GM12874 (cell line): ENCODE measurements at regions not wholly inside any gene's neighbourhood (a gene's known extent, or its start where the extent isn't known, plus 50 kb on each side); places are given as distances from the start of the nearest gene placed in this dataset.

Source experiments
- TF ChIP-seq, protein P1 (sequence below): IDR thresholded peaks from 2 replicates; pipeline ENCODE4 v1.5.1; 2011; ENCODE audit warnings: low read depth, mild to moderate bottlenecking, control low read depth, low read length, moderate library complexity; ENCODE audit not compliant: insufficient read depth

- TF ChIP-seq, protein P1, sequence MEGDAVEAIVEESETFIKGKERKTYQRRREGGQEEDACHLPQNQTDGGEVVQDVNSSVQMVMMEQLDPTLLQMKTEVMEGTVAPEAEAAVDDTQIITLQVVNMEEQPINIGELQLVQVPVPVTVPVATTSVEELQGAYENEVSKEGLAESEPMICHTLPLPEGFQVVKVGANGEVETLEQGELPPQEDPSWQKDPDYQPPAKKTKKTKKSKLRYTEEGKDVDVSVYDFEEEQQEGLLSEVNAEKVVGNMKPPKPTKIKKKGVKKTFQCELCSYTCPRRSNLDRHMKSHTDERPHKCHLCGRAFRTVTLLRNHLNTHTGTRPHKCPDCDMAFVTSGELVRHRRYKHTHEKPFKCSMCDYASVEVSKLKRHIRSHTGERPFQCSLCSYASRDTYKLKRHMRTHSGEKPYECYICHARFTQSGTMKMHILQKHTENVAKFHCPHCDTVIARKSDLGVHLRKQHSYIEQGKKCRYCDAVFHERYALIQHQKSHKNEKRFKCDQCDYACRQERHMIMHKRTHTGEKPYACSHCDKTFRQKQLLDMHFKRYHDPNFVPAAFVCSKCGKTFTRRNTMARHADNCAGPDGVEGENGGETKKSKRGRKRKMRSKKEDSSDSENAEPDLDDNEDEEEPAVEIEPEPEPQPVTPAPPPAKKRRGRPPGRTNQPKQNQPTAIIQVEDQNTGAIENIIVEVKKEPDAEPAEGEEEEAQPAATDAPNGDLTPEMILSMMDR, result no peak
Measured at GRCh38 chr1:2967329-2967725, 53.9 kb upstream of the ACTRT2 start.

- TF ChIP-seq, protein P1, result no peak
Measured at GRCh38 chr1:2967881-2968280, 53.4 kb upstream of the ACTRT2 start.

- TF ChIP-seq, protein P1, result no peak
Measured at GRCh38 chr1:2968471-2968881, 52.8 kb upstream of the ACTRT2 start.

DNA sequence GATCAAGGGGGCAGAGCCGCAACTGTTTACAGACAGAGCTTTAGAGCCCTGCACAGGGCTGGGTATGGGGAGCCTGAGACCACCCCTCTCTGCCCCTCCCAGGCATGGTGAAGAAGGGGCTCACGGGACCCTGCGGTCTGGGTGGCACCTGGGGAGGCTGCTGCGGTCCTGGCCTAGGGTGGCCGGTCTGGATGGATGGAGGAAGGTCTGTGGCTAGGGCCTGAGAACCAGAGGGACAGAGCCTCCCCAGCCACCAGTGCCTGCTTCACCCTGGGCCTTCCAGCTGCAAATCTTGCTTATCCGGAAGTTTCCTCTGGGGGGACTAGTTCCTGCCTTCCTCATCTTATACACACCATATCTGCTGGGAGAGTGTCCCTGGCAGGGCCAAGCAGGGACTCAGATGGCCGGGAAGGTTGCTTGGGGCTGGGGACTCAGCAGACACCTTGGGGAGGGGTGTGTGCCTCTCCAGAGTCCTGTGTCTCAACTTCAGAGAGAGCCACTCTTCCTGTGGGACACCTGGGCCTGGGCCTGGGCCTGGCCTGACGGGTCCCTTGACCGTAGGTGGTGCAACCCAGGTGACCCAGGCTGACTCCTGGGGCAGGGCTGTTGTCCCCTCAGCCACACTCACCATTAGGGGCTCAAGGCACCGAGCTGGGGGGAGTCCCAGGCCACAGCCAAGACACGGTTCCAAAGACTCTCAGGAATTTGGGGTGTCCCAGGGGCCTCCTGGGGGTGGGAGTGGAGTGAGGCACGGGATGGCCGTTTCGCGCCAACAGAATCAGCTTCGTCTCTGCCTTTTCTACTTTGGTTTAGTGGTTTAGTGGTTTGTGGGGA is 52.0 kb upstream of the ACTRT2 start:
- TF ChIP-seq, protein P1, result no peak

DNA sequence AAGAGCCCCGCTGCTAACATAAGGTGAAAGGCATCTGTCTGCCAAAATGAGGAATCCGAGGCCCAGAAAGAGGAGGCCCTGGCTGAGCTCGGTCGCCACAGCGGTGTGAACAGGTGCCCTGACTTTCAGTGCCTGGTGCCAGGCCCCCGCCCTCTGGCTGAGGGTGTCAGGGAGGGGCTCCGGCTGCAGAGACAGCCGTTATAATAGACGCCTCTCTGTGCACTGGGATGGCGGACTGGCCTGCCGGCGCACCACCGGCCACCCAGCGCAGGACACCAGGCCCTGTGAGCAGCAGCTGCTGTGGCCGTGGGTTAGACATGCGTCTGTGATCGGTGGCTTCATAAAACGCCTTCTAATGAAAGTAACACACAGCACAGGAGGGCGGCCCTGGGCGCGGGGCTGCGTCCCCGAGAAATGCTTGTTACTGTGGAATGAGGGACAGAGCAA is 51.4 kb upstream of the ACTRT2 start:
- TF ChIP-seq, protein P1, result no peak

GRCh38 chr1:2970311-2971071 is 50.8 kb upstream of the ACTRT2 start:
- TF ChIP-seq, protein P1, result no peak

- TF ChIP-seq, protein P1, result no peak
Measured at GRCh38 chr1:2971101-2971501, 50.2 kb upstream of the ACTRT2 start.
